ENCODE measurements at regions not wholly inside any gene's neighbourhood (a gene's known extent, or its start where the extent isn't known, plus 50 kb on each side); places are given as distances from the start of the nearest gene placed in this dataset.

DNA sequence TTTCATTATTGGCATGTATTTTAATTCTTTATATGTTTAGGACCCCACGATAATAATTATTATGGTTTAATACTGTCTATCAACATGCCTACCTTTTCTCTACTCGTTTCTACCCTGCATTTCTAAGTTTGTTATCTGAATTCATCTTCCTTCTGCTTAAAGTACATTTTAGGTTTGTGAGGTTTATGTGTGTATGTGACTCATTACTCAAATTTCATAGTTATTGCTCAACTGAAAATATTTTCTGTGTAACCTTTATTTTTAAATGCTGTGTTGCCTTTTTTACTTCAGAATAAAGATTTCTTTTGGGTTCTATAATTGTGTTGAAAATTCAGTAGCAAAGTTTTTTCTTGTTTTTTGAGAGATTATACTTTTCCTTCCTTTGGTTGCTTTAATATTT is 933.9 kb upstream of the LRRTM1 start:
- BruUV-seq (replicated peaks), result no TSS peak
- ChIA-PET CTCF (no interaction called here), POLR2A (no interaction called here)
- H3K4me3 ChIP-seq (ENCODE audit: low read depth in 2 of 2, low read length in 2 of 2), result no peak overlapping the region
- no peaks in the 10 kb centered on the region for H3K9me3 ChIP-seq (ENCODE audit: control insufficient read depth, insufficient read depth, low read depth, low read length)
- no peak for DNase-seq (ENCODE audit: low read depth, low spot score)
- H3K27ac ChIP-seq (ENCODE audit: low read length), result no peak overlapping the region
- no peaks in the 10 kb centered on the region for H3K36me3 ChIP-seq (ENCODE audit: control insufficient read depth, insufficient read depth, low read length)
- no peaks in the 10 kb centered on the region for H3K27me3 ChIP-seq (ENCODE audit: control insufficient read depth, insufficient read depth, low read length)
- no peak for ATAC-seq
- no peaks in the 10 kb centered on the region for H3K4me1 ChIP-seq (ENCODE audit: control insufficient read depth, insufficient read depth, low read length)
- TF ChIP-seq, protein P1, sequence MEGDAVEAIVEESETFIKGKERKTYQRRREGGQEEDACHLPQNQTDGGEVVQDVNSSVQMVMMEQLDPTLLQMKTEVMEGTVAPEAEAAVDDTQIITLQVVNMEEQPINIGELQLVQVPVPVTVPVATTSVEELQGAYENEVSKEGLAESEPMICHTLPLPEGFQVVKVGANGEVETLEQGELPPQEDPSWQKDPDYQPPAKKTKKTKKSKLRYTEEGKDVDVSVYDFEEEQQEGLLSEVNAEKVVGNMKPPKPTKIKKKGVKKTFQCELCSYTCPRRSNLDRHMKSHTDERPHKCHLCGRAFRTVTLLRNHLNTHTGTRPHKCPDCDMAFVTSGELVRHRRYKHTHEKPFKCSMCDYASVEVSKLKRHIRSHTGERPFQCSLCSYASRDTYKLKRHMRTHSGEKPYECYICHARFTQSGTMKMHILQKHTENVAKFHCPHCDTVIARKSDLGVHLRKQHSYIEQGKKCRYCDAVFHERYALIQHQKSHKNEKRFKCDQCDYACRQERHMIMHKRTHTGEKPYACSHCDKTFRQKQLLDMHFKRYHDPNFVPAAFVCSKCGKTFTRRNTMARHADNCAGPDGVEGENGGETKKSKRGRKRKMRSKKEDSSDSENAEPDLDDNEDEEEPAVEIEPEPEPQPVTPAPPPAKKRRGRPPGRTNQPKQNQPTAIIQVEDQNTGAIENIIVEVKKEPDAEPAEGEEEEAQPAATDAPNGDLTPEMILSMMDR (IDR thresholded peaks at IDR 0.05), result no peak
- TF ChIP-seq, protein P2, sequence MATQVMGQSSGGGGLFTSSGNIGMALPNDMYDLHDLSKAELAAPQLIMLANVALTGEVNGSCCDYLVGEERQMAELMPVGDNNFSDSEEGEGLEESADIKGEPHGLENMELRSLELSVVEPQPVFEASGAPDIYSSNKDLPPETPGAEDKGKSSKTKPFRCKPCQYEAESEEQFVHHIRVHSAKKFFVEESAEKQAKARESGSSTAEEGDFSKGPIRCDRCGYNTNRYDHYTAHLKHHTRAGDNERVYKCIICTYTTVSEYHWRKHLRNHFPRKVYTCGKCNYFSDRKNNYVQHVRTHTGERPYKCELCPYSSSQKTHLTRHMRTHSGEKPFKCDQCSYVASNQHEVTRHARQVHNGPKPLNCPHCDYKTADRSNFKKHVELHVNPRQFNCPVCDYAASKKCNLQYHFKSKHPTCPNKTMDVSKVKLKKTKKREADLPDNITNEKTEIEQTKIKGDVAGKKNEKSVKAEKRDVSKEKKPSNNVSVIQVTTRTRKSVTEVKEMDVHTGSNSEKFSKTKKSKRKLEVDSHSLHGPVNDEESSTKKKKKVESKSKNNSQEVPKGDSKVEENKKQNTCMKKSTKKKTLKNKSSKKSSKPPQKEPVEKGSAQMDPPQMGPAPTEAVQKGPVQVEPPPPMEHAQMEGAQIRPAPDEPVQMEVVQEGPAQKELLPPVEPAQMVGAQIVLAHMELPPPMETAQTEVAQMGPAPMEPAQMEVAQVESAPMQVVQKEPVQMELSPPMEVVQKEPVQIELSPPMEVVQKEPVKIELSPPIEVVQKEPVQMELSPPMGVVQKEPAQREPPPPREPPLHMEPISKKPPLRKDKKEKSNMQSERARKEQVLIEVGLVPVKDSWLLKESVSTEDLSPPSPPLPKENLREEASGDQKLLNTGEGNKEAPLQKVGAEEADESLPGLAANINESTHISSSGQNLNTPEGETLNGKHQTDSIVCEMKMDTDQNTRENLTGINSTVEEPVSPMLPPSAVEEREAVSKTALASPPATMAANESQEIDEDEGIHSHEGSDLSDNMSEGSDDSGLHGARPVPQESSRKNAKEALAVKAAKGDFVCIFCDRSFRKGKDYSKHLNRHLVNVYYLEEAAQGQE (IDR thresholded peaks at IDR 0.05; ENCODE audit: insufficient read depth in 1 of 2, low read depth in 2 of 2, low read length in 1 of 2), result no peak
- TF ChIP-seq SIN3A (IDR thresholded peaks at IDR 0.05; ENCODE audit: borderline replicate concordance, insufficient read depth, low read depth, low read length), result no peak
- no peak for TF ChIP-seq TCF7L2 (IDR thresholded peaks at IDR 0.05; ENCODE audit: low read depth, low read length)
- TF ChIP-seq POLR2AphosphoS5 (IDR thresholded peaks at IDR 0.05; ENCODE audit: low read depth, low read length), result no peak
- intact Hi-C loops (cut with micrococcal nuclease; ENCODE audit: unreplicated experiment) (no loop called here), in situ Hi-C loops (cut with HindIII; ENCODE audit: low pct_unique_long_range_greater_than_20kb, low sequenced_read_pairs) (no loop called here)

DNA sequence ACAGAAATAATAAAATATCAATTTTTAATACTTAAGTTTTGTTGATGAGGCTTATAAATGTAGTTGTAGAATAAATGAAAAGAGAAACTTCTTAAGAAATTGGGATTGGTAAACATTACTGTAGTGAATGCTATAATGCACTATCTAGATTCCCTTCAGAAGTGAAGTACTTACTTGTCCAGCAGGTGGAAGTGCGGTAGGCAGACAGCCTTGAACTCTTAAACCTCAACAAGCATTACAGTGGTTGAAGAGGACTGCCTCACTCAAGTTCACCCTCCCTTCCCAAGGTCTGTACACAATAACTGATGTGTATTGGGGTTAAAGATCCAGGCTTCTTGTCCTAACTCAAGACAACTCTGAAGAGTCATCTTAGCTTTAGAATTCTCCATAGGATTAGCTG is 931.0 kb upstream of the LRRTM1 start:
- intact Hi-C loops (cut with micrococcal nuclease; ENCODE audit: unreplicated experiment) (no loop called here), in situ Hi-C loops (cut with HindIII; ENCODE audit: low pct_unique_long_range_greater_than_20kb, low sequenced_read_pairs) (no loop called here)
- DNase-seq (ENCODE audit: low read depth, low spot score), result no peak
- Histone ChIP-seq H3K4me3 (ENCODE audit: low read depth in 2 of 2, low read length in 2 of 2) (no peak overlapping the region), H3K27ac (ENCODE audit: low read length) (no peak overlapping the region), H3K4me1 (ENCODE audit: control insufficient read depth, insufficient read depth, low read length) (no peaks in the 10 kb centered on the region), H3K27me3 (ENCODE audit: control insufficient read depth, insufficient read depth, low read length) (no peaks in the 10 kb centered on the region), H3K36me3 (ENCODE audit: control insufficient read depth, insufficient read depth, low read length) (no peaks in the 10 kb centered on the region), H3K9me3 (ENCODE audit: control insufficient read depth, insufficient read depth, low read depth, low read length) (no peaks in the 10 kb centered on the region)
- CTCF ChIA-PET, result no interaction called here
- no TSS peak for BruUV-seq (replicated peaks)
- POLR2A ChIA-PET, result no interaction called here
- TF ChIP-seq TCF7L2 (IDR thresholded peaks at IDR 0.05; ENCODE audit: low read depth, low read length) (no peak), POLR2AphosphoS5 (IDR thresholded peaks at IDR 0.05; ENCODE audit: low read depth, low read length) (no peak), SIN3A (IDR thresholded peaks at IDR 0.05; ENCODE audit: borderline replicate concordance, insufficient read depth, low read depth, low read length) (no peak)
- TF ChIP-seq, protein P1 (IDR thresholded peaks at IDR 0.05), result no peak
- TF ChIP-seq, protein P2 (IDR thresholded peaks at IDR 0.05; ENCODE audit: insufficient read depth in 1 of 2, low read depth in 2 of 2, low read length in 1 of 2), result no peak
- no peak for ATAC-seq

All from Panc1 (cell line).